ENCODE measurements at regions not wholly inside any gene's neighbourhood (a gene's known extent, or its start where the extent isn't known, plus 50 kb on each side); places are given as distances from the start of the nearest gene placed in this dataset.

DNA sequence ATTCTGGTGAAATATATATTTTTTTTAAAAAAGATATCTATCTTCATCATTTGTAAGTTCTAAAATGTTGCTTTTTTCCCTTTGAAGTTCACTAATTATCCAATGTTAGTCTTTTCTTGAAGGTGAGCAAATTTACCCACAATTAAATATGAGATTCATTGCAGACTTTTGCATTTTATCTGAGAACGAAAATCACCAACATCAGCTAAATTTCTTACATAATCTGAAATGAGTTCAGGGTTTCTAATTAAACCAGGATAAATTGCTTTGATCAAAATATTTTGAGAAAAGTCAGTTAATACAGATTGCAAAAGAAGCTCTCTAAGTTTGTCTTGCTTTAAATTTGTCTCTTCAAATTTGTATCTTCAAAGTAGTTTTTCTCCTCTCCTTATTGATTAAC is 486.4 kb upstream of the FSTL5 start:
- no peak for DNase-seq (ENCODE audit: low read depth)
- H3K4me3 ChIP-seq (ENCODE audit: low read depth, low read length), result no peak overlapping the region
- TF ChIP-seq, protein P1, sequence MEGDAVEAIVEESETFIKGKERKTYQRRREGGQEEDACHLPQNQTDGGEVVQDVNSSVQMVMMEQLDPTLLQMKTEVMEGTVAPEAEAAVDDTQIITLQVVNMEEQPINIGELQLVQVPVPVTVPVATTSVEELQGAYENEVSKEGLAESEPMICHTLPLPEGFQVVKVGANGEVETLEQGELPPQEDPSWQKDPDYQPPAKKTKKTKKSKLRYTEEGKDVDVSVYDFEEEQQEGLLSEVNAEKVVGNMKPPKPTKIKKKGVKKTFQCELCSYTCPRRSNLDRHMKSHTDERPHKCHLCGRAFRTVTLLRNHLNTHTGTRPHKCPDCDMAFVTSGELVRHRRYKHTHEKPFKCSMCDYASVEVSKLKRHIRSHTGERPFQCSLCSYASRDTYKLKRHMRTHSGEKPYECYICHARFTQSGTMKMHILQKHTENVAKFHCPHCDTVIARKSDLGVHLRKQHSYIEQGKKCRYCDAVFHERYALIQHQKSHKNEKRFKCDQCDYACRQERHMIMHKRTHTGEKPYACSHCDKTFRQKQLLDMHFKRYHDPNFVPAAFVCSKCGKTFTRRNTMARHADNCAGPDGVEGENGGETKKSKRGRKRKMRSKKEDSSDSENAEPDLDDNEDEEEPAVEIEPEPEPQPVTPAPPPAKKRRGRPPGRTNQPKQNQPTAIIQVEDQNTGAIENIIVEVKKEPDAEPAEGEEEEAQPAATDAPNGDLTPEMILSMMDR (IDR thresholded peaks at IDR 0.05; ENCODE audit: insufficient read depth, low read depth, low read length, missing control alignments), result no peak

DNA sequence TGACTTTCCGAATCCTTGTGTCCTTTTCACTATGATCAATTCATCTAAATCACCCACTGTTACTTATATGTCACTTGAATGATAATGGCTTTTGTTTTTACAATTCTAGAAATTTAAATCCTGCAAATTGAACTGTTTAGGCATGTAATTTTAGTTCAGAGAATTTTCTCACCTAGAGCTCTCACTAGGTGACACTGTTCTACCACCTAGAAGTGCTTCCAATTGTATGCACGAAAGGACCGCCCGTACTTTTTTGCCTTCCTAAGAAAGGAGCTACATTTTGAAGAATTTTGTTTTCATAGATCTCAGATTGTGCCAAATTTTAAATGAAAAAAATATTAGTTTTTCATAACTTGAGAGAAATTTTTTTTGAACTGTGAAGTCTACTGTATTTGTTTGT is 481.6 kb upstream of the FSTL5 start:
- DNase-seq (ENCODE audit: low read depth), result no peak
- TF ChIP-seq, protein P1 (IDR thresholded peaks at IDR 0.05; ENCODE audit: insufficient read depth, low read depth, low read length, missing control alignments), result peak; percentile 18
- H3K4me3 ChIP-seq (ENCODE audit: low read depth, low read length), result no peak overlapping the region

DNA sequence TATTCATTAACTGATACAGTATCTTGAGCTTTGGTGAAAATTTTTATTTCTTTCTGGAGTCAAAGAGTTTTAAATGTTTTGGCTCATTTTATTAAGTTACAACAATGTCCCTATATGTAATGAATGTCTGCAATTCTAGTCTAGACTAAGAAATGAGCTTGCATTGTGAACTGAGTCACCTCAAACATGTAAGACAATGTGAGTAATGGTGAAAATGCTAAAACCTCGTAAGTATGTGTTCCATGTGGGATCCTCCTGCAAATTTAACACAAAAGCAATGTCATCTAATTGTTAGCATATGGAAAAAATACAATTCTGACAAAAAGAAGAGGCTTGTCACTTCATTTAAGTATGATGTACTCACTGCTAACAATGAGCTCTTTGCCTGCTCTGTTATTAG is 480.5 kb upstream of the FSTL5 start:
- TF ChIP-seq, protein P1 (IDR thresholded peaks at IDR 0.05; ENCODE audit: insufficient read depth, low read depth, low read length, missing control alignments), result no peak
- no peak overlapping the region for H3K4me3 ChIP-seq (ENCODE audit: low read depth, low read length)
- DNase-seq (ENCODE audit: low read depth), result no peak

DNA sequence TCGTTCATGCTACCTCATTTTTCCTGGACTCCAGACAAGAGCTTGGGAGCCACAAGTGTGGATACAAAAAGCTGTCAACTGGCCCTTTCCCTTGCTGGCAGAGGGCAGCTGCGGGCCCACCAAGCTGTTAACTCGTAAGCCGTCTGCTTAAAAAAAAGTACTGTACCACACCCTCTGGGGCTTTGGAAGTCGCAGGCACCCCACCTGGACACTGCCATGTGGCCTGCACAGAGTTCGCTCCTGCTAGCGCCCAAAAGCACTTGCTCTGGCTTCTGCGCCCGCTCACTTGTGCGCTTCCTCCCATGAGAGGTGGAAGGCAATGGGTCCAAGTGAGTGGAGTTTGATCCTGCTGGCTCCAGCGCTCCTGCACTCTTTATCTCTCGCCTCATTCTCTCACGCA is 476.4 kb upstream of the FSTL5 start:
- TF ChIP-seq, protein P1 (IDR thresholded peaks at IDR 0.05; ENCODE audit: insufficient read depth, low read depth, low read length, missing control alignments), result no peak
- H3K4me3 ChIP-seq (ENCODE audit: low read depth, low read length), result no peak overlapping the region
- DNase-seq (ENCODE audit: low read depth), result no peak

DNA sequence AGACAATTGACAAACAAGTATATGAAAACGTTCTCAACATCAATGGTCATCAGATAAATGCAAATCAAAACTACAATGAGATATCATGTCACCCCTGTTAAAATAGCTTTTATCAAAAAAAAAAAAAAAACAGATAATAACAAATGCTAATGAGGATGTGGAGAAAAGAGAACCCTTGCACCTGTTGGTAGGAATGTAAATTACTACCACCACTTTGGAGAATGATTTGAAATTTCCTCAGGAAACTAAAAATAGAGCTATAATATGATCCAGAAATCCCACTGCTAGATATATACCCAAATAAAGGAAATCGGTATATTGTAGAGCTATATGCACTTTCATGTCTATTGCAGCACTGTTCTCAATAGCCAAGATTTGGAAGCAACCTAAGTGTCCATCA is 470.6 kb upstream of the FSTL5 start:
- TF ChIP-seq, protein P1 (IDR thresholded peaks at IDR 0.05; ENCODE audit: insufficient read depth, low read depth, low read length, missing control alignments), result no peak
- no peak for DNase-seq (ENCODE audit: low read depth)
- H3K4me3 ChIP-seq (ENCODE audit: low read depth, low read length), result no peak overlapping the region

DNA sequence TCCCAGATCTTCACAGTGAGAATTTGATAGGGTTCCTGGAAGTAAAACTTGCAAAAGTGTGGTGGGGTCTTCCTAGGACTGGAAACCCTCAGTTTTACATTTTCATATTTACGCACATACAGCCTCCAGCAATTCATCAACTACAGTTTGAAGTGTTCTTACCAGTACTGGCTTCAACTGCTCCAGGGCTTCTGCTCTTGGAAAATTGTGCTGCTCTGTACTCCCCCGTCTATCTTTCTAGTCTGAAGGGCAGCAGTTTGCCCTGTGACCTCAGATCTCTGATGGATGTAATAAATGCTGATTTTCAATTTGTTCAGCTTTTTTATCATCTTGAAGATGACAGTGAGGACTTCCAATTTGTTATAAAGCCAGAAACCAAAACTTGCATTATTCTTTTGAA is 458.9 kb upstream of the FSTL5 start:
- TF ChIP-seq, protein P1 (IDR thresholded peaks at IDR 0.05; ENCODE audit: insufficient read depth, low read depth, low read length, missing control alignments), result no peak
- DNase-seq (ENCODE audit: low read depth), result no peak
- no peak overlapping the region for H3K4me3 ChIP-seq (ENCODE audit: low read depth, low read length)

DNA sequence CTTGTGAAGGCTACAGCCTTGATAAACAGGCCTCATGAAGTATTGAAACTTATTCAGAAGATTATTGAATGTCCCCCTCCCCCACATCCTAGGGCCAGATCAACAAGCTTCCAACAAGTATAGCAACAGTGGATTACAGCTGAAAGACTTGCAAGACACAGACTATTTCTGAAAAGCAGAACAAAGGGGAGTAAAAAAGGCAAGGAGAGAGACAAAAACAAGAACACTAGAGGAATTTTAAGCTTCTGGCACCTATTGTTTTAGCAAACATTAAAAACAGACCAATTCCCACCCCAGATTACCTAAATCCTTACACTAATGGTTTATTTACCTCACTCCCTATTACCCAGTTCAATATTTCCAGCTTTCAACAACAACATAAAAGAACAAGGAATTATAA is 446.3 kb upstream of the FSTL5 start:
- DNase-seq (ENCODE audit: low read depth), result no peak
- no peak overlapping the region for H3K4me3 ChIP-seq (ENCODE audit: low read depth, low read length)
- TF ChIP-seq, protein P1 (IDR thresholded peaks at IDR 0.05; ENCODE audit: insufficient read depth, low read depth, low read length, missing control alignments), result no peak

Measured in GM12865 (cell line).